Right atrium auricular region (tissue), 2 donors: ENCODE measurements at regions not wholly inside any gene's neighbourhood (a gene's known extent, or its start where the extent isn't known, plus 50 kb on each side); places are given as distances from the start of the nearest gene placed in this dataset.

Experiments
- DNase-seq: peaks from one replicate; pipeline ENCODE4 v3.0.0-alpha.2; 2019; ENCODE audit warnings: low spot score
- H3K27ac ChIP-seq, 2 donors: fragments of 200-600 bp; sonication (generic); 1 replicate in 1 of 2; 2 replicates in 1 of 2; pipeline ENCODE4 v1.5.1; 2016 to 2019
- H3K27me3 ChIP-seq, 2 donors: fragments of 200-600 bp; sonication (generic); one replicate each; pipeline versions ENCODE4 v1.5.1 to v1.6.0; 2017 to 2019
- H3K36me3 ChIP-seq: fragments of 200-600 bp; sonication (generic); one replicate; pipeline ENCODE4 v1.5.1; 2016
- H3K4me1 ChIP-seq, 2 donors: fragments of 200-600 bp; sonication (generic); one replicate each; pipeline versions ENCODE4 v1.5.1 to v1.6.0; 2017 to 2019
- H3K4me3 ChIP-seq, 2 donors: fragments of 200-600 bp; sonication (generic); 1 replicate in 1 of 2; 2 replicates in 1 of 2; pipeline ENCODE4 v1.5.1; 2017 to 2019; ENCODE audit warnings: mild to moderate bottlenecking in 1 of 2, moderate library complexity in 1 of 2
- H3K9me3 ChIP-seq, 2 donors: fragments of 200-600 bp; sonication (generic); one replicate each; pipeline ENCODE4 v1.5.1; 2019
- TF ChIP-seq, protein P1 (sequence below), 2 donors: fragments of 200-600 bp; sonication (generic); IDR thresholded peaks; one replicate each; pipeline ENCODE4 v1.5.1; 2019; ENCODE audit warnings: antibody characterized with exemption in 2 of 2

DNA sequence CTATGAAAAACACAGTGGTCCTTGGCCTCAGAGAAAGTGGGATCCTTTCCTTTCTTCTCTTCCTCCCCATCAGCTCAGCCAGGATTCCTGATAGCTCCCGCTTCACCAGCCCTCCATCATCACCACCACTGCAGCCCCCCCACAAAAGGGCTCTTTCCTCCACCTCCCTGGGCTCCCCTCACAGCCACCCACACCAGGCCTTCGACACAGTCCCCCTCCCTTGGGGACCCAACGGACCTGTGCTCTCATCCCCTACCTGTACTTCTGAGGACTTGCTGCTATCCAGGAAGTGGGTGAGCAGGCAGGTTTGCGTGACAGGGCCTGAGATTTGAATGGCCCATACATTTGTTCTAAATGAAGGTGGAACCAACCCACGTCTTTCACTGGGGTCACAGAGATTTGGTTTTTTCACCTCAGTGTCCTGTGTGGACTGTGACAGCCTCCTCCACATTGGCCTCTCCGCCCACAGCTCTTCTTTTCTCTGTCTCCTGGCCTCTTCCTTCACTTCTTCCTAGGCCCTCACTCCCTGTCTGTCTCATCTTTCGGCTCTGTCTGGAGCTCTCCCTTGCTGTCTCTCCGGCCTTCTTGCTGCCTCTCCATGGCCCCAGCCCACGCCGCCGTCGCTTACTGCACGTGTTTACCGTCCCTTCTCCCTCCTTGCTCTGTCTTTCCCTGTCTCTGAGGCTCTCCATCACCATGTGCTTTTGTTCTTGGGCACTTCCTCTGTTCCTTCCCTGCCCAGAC, 238.6 kb downstream of the FOXD2 start:
- Histone ChIP-seq H3K4me3 (no peak overlapping the region), H3K27ac (no peak overlapping the region), H3K9me3 (peaks cover 0 to 25% of the 10 kb centered on the region in 2 donors), H3K27me3 (no peaks in the 10 kb centered on the region), H3K36me3 (no peaks in the 10 kb centered on the region), H3K4me1 (no peaks in the 10 kb centered on the region)
- DNase-seq: peak; percentile 36
- TF ChIP-seq, protein P1, sequence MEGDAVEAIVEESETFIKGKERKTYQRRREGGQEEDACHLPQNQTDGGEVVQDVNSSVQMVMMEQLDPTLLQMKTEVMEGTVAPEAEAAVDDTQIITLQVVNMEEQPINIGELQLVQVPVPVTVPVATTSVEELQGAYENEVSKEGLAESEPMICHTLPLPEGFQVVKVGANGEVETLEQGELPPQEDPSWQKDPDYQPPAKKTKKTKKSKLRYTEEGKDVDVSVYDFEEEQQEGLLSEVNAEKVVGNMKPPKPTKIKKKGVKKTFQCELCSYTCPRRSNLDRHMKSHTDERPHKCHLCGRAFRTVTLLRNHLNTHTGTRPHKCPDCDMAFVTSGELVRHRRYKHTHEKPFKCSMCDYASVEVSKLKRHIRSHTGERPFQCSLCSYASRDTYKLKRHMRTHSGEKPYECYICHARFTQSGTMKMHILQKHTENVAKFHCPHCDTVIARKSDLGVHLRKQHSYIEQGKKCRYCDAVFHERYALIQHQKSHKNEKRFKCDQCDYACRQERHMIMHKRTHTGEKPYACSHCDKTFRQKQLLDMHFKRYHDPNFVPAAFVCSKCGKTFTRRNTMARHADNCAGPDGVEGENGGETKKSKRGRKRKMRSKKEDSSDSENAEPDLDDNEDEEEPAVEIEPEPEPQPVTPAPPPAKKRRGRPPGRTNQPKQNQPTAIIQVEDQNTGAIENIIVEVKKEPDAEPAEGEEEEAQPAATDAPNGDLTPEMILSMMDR (IDR thresholded peaks at IDR 0.05): no peak

DNA sequence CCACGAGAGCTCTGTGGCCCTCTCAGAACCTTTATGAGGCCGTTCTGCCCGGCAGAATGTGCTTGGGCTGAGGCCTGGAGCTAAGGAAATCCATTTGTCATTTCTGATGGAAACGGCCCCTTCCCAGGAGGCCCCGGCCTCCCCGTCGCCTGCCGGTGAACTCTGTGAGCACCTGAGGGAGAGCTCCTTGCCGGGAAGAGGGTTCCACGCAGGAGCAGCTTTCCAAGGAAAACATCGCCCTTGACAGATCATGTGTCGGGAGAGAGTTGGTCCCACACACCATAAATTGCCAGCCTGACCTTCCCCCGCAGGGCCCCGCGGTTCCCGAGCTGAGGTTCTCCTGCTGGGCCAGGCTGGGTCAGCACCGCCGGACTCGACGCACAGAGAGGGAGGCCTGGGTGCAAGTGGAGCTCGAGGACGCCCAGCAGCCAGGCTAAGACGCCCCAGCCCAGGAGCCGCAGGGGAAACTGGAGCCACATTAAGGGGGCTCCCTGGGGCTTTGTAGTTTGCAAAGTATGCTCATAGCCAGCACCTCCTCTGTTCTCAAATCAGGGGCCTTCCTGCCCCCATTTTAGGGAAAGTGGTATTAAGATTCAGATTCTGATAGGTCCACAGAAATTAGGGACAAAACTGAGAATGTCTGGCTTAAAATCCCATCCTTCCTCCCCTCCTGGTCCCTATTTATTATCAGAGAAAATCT, 239.5 kb downstream of the FOXD2 start:
- Histone ChIP-seq H3K36me3 (no peaks in the 10 kb centered on the region), H3K4me1 (no peaks in the 10 kb centered on the region), H3K27me3 (no peaks in the 10 kb centered on the region), H3K27ac (no peak overlapping the region), H3K4me3 (no peak overlapping the region), H3K9me3 (peaks cover 0 to 16% of the 10 kb centered on the region in 2 donors)
- DNase-seq: peak; percentile 28
- TF ChIP-seq, protein P1 (IDR thresholded peaks at IDR 0.05): no peak

DNA sequence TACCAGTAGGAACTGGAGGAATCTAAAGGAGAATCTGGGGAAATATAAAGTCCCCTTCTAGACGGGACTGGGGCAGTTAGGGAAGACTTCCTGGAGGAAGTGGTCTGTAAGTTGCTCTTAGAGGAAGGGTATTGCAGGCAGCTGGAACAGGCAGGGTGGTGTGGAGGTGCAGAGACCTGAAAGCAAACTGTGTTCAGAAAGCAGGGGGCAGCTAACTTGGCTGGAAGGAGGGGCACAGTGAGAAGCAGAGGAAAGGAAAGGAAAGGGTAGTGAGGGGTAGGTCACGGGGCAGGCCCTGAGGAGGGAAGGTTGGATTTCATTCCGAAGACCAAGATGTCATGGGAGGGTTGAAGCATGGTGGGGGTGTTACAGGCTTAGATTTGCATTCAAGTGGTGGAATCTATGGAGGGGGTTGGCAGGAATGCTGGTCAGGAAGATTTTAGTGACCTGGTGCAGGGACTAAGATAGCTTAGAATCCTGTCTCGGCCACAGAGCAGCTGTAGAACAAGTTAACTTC, 240.7 kb downstream of the FOXD2 start:
- no peaks in the 10 kb centered on the region for H3K4me1 ChIP-seq
- no peak overlapping the region for H3K27ac ChIP-seq
- H3K27me3 ChIP-seq: no peaks in the 10 kb centered on the region
- H3K4me3 ChIP-seq: no peak overlapping the region
- TF ChIP-seq, protein P1 (IDR thresholded peaks at IDR 0.05): no peak
- H3K36me3 ChIP-seq: no peaks in the 10 kb centered on the region
- peaks cover 0 to 5% of the 10 kb centered on the region in 2 donors for H3K9me3 ChIP-seq
- no peak for DNase-seq

DNA sequence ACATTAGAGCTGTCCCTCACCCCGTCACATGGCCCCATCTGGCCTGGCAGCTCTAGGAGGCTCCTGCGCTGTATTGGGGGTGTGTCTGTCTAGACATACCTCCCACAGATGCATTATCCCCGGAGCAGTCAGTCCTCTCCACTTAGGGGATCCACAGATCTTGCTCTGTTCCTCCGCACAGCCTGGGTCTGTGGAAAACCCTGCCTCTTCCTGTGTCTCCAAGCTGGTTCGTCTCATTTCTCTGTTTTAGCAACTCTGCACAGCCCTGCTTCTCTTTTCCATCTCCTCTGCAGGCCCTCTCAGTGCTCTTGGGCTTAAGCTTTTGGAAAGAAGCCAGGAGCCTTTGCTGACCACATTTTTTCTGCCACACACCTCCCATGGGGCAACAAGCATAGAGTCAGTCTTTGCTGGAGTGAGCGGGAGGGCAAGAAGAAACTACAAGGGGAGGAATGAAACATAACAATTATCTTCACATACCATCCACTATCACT, 241.5 kb downstream of the FOXD2 start:
- H3K27me3 ChIP-seq: no peaks in the 10 kb centered on the region
- H3K27ac ChIP-seq: no peak overlapping the region
- peak; percentile 36 for DNase-seq
- H3K36me3 ChIP-seq: no peaks in the 10 kb centered on the region
- no peaks in the 10 kb centered on the region for H3K9me3 ChIP-seq
- no peaks in the 10 kb centered on the region for H3K4me1 ChIP-seq
- H3K4me3 ChIP-seq: no peak overlapping the region
- TF ChIP-seq, protein P1 (IDR thresholded peaks at IDR 0.05): no peak

DNA sequence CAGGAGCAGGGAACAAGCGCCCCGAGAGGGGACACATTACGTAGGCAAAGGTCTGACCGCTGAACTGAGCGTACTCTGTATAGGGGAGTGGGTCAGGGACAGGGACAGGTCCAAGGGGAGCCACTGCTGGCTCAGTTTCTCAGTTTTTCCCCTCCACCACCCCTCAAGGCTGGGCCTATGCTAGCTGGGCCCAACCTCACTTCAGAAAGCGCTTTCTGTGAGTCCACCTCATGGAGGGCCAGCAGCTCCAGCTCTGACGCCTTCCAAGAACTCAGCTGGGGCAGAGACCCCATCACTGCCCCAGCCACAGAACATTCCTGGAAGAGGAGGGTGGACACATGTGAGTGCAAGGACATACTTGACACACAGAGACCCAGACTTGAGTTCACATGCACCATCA, 242.0 kb downstream of the FOXD2 start:
- Histone ChIP-seq H3K27me3 (no peaks in the 10 kb centered on the region), H3K4me3 (no peak overlapping the region), H3K9me3 (no peaks in the 10 kb centered on the region), H3K4me1 (no peaks in the 10 kb centered on the region), H3K36me3 (no peaks in the 10 kb centered on the region), H3K27ac (no peak overlapping the region)
- peak; percentile 30 for DNase-seq
- TF ChIP-seq, protein P1 (IDR thresholded peaks at IDR 0.05): no peak
